Erythroblast (primary cell): ENCODE measurements at regions not wholly inside any gene's neighbourhood (a gene's known extent, or its start where the extent isn't known, plus 50 kb on each side); places are given as distances from the start of the nearest gene placed in this dataset.

Experiments
- DNase-seq, 2 experiments: peaks; one replicate each; lab custom pipeline; 2025; lab: John Stamatoyannopoulos, UW
- GATA1 ChIP-seq: IDR thresholded peaks from 2 replicates; pipeline ENCODE4 v1.6.1; 2011; ENCODE audit warnings: low read depth, mild to moderate bottlenecking, control low read depth, low read length, moderate library complexity
- POLR2A ChIP-seq: IDR thresholded peaks from 2 replicates; pipeline ENCODE4 v1.6.1; 2011; ENCODE audit warnings: mild to moderate bottlenecking, low read length

GRCh38 chr10:42997151-42997848 lies 79.6 kb upstream of the RET start:
- DNase-seq = no peak
- TF ChIP-seq POLR2A (no peak), GATA1 (no peak)

GRCh38 chr10:42997849-42998165 lies 79.1 kb upstream of the RET start:
- DNase-seq = no peak
- no peak for TF ChIP-seq POLR2A
- no peak for TF ChIP-seq GATA1

- TF ChIP-seq POLR2A (no peak), GATA1 (no peak)
- no peak for DNase-seq
These were observed 78.1 kb upstream of the RET start for GRCh38 chr10:42998481-42999384.

- no peak for DNase-seq
- no peak for TF ChIP-seq POLR2A
- TF ChIP-seq GATA1 = no peak
These were observed 77.4 kb upstream of the RET start for GRCh38 chr10:42999385-43000020.

- no peak for DNase-seq
- TF ChIP-seq POLR2A = no peak
- no peak for TF ChIP-seq GATA1
These were observed 76.9 kb upstream of the RET start for GRCh38 chr10:43000021-43000411.

- DNase-seq = no peak
- TF ChIP-seq GATA1 (no peak), POLR2A (no peak)
These were observed 76.0 kb upstream of the RET start for GRCh38 chr10:43000651-43001426.

- TF ChIP-seq GATA1 = no peak
- no peak for TF ChIP-seq POLR2A
These were observed 75.5 kb upstream of the RET start for GRCh38 chr10:43001427-43001795.

GRCh38 chr10:43002596-43002995 lies 74.3 kb upstream of the RET start:
- TF ChIP-seq POLR2A (no peak), GATA1 (no peak)

More at GRCh38 chr10:43001427-43001795, 75.5 kb upstream of the RET start:
- DNase-seq = no peak

GRCh38 chr10:43006490-43006889 lies 70.4 kb upstream of the RET start:
- TF ChIP-seq POLR2A (no peak), GATA1 (no peak)
- no peak for DNase-seq

More at GRCh38 chr10:43002596-43002995, 74.3 kb upstream of the RET start:
- no peak for DNase-seq

- no peak for DNase-seq
- TF ChIP-seq GATA1 (no peak), POLR2A (no peak)
These were observed 64.3 kb upstream of the RET start for GRCh38 chr10:43012578-43012977.

- DNase-seq = no peak
- no peak for TF ChIP-seq POLR2A
- no peak for TF ChIP-seq GATA1
These were observed 63.8 kb upstream of the RET start for GRCh38 chr10:43013065-43013464.

- DNase-seq = no peak
- no peak for TF ChIP-seq POLR2A
- TF ChIP-seq GATA1 = no peak
These were observed 52.3 kb upstream of the RET start for GRCh38 chr10:43024524-43024923.

- TF ChIP-seq POLR2A = no peak
- no peak for TF ChIP-seq GATA1
- no peak for DNase-seq
These were observed 51.7 kb upstream of the RET start for GRCh38 chr10:43024942-43025700.
